ENCODE measurements at regions not wholly inside any gene's neighbourhood (a gene's known extent, or its start where the extent isn't known, plus 50 kb on each side); places are given as distances from the start of the nearest gene placed in this dataset.

DNA sequence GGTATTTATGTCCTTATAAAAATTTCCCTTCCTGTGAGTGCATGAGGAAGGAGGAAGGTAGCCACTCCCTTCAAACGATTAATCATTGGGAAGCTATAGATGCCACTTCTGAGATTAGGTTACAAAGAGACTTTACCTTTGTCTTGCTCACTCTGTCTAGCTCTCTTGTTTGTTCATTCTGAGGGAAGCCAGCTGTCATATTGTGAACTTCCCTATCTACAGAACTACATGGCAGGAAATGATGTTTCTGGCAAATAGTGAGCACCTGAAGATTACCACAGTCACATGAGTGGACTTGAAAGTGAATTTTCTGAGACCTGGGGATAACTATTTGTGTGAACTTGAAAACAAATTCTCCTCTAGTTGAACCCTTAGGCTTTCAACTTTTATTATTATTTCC is 776.8 kb downstream of the CCDC85A start:
- Histone ChIP-seq H2AFZ (no peak overlapping the region), H3K27ac (no peak overlapping the region), H3K9me3 (ENCODE audit: insufficient read depth, low read depth) (peaks cover 5% of the 10 kb centered on the region; the same call in 1 of the 2 replicates), H3F3A (ENCODE audit: insufficient read depth, low read depth) (no peaks in the 10 kb centered on the region), H3K27me3 (ENCODE audit: insufficient read depth, low read depth) (no peaks in the 10 kb centered on the region), H3K9me2 (ENCODE audit: insufficient read depth) (no peaks in the 10 kb centered on the region), H3K4me1 (replicated peaks; ENCODE audit: insufficient read depth) (no peaks in the 10 kb centered on the region), H3K36me3 (ENCODE audit: low read depth) (no peaks in the 10 kb centered on the region), H4K20me1 (ENCODE audit: insufficient read depth) (no peaks in the 10 kb centered on the region), H3K79me2 (ENCODE audit: low read depth) (no peaks in the 10 kb centered on the region), H3K4me2 (no peak overlapping the region), H3K4me3 (no peak overlapping the region)
- DNase-seq: no peak
- BruUV-seq (replicated peaks): no TSS peak
- ChIA-PET CTCF (no interaction called here), POLR2A (ENCODE audit: unreplicated experiment) (no interaction called here)
- TF ChIP-seq, protein P1, sequence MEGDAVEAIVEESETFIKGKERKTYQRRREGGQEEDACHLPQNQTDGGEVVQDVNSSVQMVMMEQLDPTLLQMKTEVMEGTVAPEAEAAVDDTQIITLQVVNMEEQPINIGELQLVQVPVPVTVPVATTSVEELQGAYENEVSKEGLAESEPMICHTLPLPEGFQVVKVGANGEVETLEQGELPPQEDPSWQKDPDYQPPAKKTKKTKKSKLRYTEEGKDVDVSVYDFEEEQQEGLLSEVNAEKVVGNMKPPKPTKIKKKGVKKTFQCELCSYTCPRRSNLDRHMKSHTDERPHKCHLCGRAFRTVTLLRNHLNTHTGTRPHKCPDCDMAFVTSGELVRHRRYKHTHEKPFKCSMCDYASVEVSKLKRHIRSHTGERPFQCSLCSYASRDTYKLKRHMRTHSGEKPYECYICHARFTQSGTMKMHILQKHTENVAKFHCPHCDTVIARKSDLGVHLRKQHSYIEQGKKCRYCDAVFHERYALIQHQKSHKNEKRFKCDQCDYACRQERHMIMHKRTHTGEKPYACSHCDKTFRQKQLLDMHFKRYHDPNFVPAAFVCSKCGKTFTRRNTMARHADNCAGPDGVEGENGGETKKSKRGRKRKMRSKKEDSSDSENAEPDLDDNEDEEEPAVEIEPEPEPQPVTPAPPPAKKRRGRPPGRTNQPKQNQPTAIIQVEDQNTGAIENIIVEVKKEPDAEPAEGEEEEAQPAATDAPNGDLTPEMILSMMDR (conservative IDR thresholded peaks at IDR 0.05): no peak
- TF ChIP-seq EZH2 (IDR thresholded peaks at IDR 0.05; ENCODE audit: low read depth): no peak
- intact Hi-C loops (cut with micrococcal nuclease; ENCODE audit: unreplicated experiment): no loop called here

- no peaks in the 10 kb centered on the region for H3K36me3 ChIP-seq (ENCODE audit: low read depth)
- H3K27me3 ChIP-seq (ENCODE audit: insufficient read depth, low read depth): no peaks in the 10 kb centered on the region
- no peaks in the 10 kb centered on the region for H3K79me2 ChIP-seq (ENCODE audit: low read depth)
- H3K9me2 ChIP-seq (ENCODE audit: insufficient read depth): no peaks in the 10 kb centered on the region
- no peak for TF ChIP-seq EZH2 (IDR thresholded peaks at IDR 0.05; ENCODE audit: low read depth)
- TF ChIP-seq, protein P1 (conservative IDR thresholded peaks at IDR 0.05): no peak
- no peak overlapping the region for H3K4me3 ChIP-seq
- H3F3A ChIP-seq (ENCODE audit: insufficient read depth, low read depth): no peaks in the 10 kb centered on the region
- H3K4me2 ChIP-seq: no peak overlapping the region
- peaks cover 5% of the 10 kb centered on the region; the same call in 1 of the 2 replicates for H3K9me3 ChIP-seq (ENCODE audit: insufficient read depth, low read depth)
- ChIA-PET POLR2A (ENCODE audit: unreplicated experiment) (no interaction called here), CTCF (no interaction called here)
- BruUV-seq (replicated peaks): no TSS peak
- no peaks in the 10 kb centered on the region for H3K4me1 ChIP-seq (replicated peaks; ENCODE audit: insufficient read depth)
- no peak for DNase-seq
- no peak overlapping the region for H3K27ac ChIP-seq
- H2AFZ ChIP-seq: no peak overlapping the region
- H4K20me1 ChIP-seq (ENCODE audit: insufficient read depth): no peaks in the 10 kb centered on the region
- intact Hi-C loops (cut with micrococcal nuclease; ENCODE audit: unreplicated experiment): no loop called here
These were observed 778.9 kb downstream of the CCDC85A start for GRCh38 chr2:56962673-56963072.

- no peak overlapping the region for H3K27ac ChIP-seq
- TF ChIP-seq, protein P1 (conservative IDR thresholded peaks at IDR 0.05): no peak
- no peak for TF ChIP-seq EZH2 (IDR thresholded peaks at IDR 0.05; ENCODE audit: low read depth)
- CTCF ChIA-PET: no interaction called here
- no peak overlapping the region for H3K4me3 ChIP-seq
- BruUV-seq (replicated peaks): no TSS peak
- POLR2A ChIA-PET (ENCODE audit: unreplicated experiment): no interaction called here
- H2AFZ ChIP-seq: no peak overlapping the region
- no peaks in the 10 kb centered on the region for H3K36me3 ChIP-seq (ENCODE audit: low read depth)
- H3K9me3 ChIP-seq (ENCODE audit: insufficient read depth, low read depth): no peaks in the 10 kb centered on the region
- no peaks in the 10 kb centered on the region for H3F3A ChIP-seq (ENCODE audit: insufficient read depth, low read depth)
- H3K79me2 ChIP-seq (ENCODE audit: low read depth): no peaks in the 10 kb centered on the region
- intact Hi-C loops (cut with micrococcal nuclease; ENCODE audit: unreplicated experiment): no loop called here
- H3K4me1 ChIP-seq (replicated peaks; ENCODE audit: insufficient read depth): no peaks in the 10 kb centered on the region
- no peaks in the 10 kb centered on the region for H3K27me3 ChIP-seq (ENCODE audit: insufficient read depth, low read depth)
- no peaks in the 10 kb centered on the region for H4K20me1 ChIP-seq (ENCODE audit: insufficient read depth)
- H3K9me2 ChIP-seq (ENCODE audit: insufficient read depth): no peaks in the 10 kb centered on the region
- H3K4me2 ChIP-seq: no peak overlapping the region
- DNase-seq: no peak
These were observed 785.7 kb downstream of the CCDC85A start for GRCh38 chr2:56969513-56969912.

Measured in PC-9 (cell line).